ENCODE measurements at regions not wholly inside any gene's neighbourhood (a gene's known extent, or its start where the extent isn't known, plus 50 kb on each side); places are given as distances from the start of the nearest gene placed in this dataset.
"Not testable (repeated sequence)": the region's sequence is repeated elsewhere in the genome, so short reads cannot be mapped to it uniquely, and the experiment has no call there.

- ATAC-seq (no peak), DNase-seq (peak in 1 of 2 donors; percentile 11)
- intact Hi-C loops (cut with DNase I, micrococcal nuclease) = no loop called here
These were observed 775.3 kb upstream of the POM121L12 start for GRCh38 chr7:52260046-52260665.

DNA sequence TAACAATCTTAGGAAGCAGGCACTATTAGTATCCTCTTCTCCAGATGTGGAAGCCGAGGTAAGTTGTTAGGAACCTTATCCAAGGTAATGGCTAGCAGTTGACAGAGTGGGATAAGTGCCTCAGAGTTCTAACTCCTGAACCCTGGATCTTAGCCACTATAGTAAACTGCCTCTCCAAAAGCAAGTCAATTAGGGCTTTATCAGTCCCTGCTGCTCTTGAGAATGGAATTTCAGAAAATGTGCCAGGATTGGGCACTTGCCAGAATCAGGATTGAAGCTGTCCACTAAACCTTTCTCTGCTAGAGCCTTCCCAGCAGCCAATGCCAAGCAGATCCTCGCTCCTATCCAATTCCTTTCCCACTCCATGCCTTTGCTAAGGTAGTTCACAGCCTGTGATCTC is 777.5 kb upstream of the POM121L12 start:
- intact Hi-C loops (cut with DNase I, micrococcal nuclease) = no loop called here
- ATAC-seq (no peak), DNase-seq (no peak)

GRCh38 chr7:52254396-52255010 is 780.9 kb upstream of the POM121L12 start:
- DNase-seq (no peak), ATAC-seq (no peak)
- intact Hi-C loops (cut with DNase I, micrococcal nuclease) = no loop called here

DNA sequence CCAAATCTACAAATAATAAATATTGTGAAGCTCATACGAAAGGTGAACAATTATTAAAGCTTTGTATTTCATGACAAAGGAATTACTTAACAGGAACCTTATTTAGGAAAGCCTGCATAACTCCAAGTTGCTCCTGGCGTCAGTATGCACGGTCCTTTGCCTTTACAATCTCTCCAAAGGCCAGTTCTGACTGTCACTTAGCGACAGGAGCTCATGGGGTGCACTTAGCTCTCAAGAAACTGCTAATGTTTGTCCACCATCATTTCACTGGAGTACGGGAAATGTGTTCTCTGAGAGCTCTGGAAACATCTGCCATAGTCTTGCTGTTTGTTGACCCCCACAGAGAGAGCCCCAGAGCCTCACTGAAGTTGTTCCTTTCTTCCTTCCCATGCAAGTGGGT is 781.5 kb upstream of the POM121L12 start:
- intact Hi-C loops (cut with DNase I, micrococcal nuclease) = no loop called here
- no peak for ATAC-seq
- DNase-seq = no peak

DNA sequence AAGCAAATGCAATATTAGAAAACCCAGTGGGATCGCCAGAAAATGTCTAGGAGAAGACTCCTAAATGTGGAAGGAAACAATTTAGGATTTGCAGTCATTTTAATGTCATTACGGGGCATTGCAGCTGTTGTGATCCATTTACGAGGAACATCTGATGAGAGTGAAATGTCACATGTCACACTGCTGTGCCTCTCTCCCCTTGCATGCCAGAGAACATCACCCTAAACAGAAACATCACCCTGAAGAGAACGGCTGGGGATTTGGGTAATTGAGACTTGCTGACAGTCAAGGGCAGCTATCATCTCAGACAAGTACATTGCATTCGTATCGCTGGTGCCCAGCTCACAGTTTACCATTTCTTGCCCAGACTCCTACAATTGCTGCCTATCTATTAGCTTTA is 785.7 kb upstream of the POM121L12 start:
- DNase-seq = no peak
- ATAC-seq = no peak
- intact Hi-C loops (cut with DNase I, micrococcal nuclease) = no loop called here

GRCh38 chr7:52247518-52247917 is 787.9 kb upstream of the POM121L12 start:
- no peak for DNase-seq
- intact Hi-C loops (cut with DNase I, micrococcal nuclease) = no loop called here

DNA sequence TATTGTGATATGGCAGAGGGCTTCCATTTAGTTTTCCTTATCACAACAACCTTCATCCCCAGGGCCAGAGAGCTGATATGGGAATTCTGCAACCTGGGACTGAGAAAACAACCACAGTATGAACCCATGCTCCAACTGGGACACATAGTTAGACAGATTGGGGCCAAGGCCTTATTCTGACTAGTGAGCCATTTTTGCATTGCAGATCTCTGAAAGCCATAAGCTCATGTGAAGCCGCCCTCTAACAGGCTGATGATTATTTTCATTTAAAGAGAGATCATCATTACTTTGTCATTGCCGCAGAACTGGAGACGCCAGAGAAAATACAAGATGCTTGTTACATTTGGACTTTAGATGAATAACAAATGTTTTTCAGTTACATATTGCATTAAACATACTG is 791.7 kb upstream of the POM121L12 start:
- DNase-seq (no peak), ATAC-seq (no peak)
- intact Hi-C loops (cut with DNase I, micrococcal nuclease) = no loop called here

More at GRCh38 chr7:52247518-52247917, 787.9 kb upstream of the POM121L12 start:
- no peak for ATAC-seq

GRCh38 chr7:52233248-52233647 is 802.2 kb upstream of the POM121L12 start:
- DNase-seq (no peak), ATAC-seq (no peak)
- intact Hi-C loops (cut with DNase I, micrococcal nuclease) = no loop called here

GRCh38 chr7:52211930-52212329 is 823.5 kb upstream of the POM121L12 start:
- no peak for DNase-seq
- ATAC-seq = no peak
- intact Hi-C loops (cut with DNase I, micrococcal nuclease) = no loop called here

GRCh38 chr7:52209614-52210013 is 825.8 kb upstream of the POM121L12 start:
- DNase-seq = no peak
- no peak for ATAC-seq
- intact Hi-C loops (cut with DNase I, micrococcal nuclease) = no loop called here

DNA sequence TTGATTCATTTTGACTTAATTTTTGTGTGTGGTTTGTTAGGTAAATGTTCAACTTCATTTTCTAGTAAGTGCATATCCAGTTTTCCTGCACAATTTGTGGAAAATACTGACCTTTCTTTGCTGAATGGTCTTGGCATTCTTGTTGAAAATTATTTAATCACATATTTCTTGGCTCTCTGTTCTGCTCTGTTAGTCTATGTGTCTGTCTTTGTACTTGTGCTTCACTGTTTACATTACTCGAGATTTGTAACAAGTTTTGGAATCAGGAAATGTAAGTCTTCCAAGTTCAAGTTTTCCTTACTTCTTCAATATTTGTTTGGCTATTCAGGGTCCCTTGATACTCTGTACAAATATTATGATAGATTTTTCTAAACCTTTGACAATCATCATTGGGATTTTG is 838.2 kb upstream of the POM121L12 start:
- intact Hi-C loops (cut with DNase I, micrococcal nuclease) = no loop called here
- DNase-seq (no peak), ATAC-seq (no peak)

- intact Hi-C loops (cut with DNase I, micrococcal nuclease) = no loop called here
These were observed 839.8 kb upstream of the POM121L12 start for GRCh38 chr7:52195664-52196063.

GRCh38 chr7:52189153-52189778 is 846.2 kb upstream of the POM121L12 start:
- intact Hi-C loops (cut with DNase I, micrococcal nuclease) = no loop called here
- DNase-seq (no peak), ATAC-seq (no peak)

More at GRCh38 chr7:52195664-52196063, 839.8 kb upstream of the POM121L12 start:
- ATAC-seq = no peak
- DNase-seq = no peak

DNA sequence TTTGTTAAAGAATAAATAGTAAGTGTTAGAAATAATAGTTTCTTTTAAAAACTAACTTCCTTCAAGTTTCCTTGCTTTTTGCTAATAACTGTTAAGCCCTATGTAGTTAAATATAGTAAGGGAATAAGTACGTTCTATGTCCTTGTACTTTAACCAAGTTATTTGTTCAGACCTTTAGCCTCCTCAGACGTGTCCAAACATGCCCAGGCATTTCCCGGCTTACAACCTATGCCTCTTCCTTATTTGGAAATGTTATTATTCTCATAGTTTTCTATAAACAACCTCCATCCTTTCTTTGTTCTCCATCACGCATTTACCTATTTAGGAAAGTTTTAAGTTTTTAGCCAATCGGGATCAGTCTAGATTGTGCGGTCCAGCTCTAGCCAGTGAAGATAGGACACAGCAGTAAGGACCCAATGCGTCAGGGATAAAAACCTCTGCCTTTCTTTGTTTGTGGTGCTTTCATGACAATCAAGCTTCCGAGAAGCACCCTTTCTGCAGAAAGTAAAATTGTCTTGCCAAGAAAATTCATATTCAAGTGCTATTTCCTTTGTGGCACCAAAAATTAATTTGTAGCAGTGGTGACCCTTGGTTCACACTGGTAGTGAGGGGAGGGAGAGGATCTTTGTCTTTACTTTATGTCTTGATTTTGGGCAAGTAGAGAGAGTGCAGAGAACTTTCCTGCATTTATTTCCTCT is 851.3 kb upstream of the POM121L12 start:
- intact Hi-C loops (cut with DNase I, micrococcal nuclease) = no loop called here
- DNase-seq (no peak), ATAC-seq (no peak)

- DNase-seq (no peak), ATAC-seq (no peak)
- intact Hi-C loops (cut with DNase I, micrococcal nuclease) = no loop called here
These were observed 855.5 kb upstream of the POM121L12 start for GRCh38 chr7:52179934-52180333.

DNA sequence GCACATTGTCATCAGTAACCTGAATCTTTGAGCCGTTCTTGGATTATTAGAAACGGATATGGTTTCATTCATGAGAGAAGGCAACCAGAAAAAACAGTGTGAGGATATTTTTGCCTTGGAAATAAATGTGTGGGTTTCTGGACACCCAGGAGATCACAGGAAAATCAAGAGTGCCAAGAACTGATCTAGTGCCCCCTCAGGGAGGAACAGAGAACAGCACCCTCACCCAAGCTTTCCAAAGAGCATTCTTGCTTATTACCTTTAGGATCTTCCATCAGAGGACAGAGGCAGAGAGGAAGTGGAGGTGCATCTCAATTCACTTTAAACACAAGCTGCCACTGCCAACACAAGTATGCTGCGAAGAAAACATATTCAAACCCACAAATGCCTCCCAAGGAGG is 851.5 kb upstream of the COBL start:
- intact Hi-C loops (cut with DNase I, micrococcal nuclease) = no loop called here
- DNase-seq = no peak
- no peak for ATAC-seq

- intact Hi-C loops (cut with DNase I, micrococcal nuclease) = no loop called here
- ATAC-seq = no peak
These were observed 846.7 kb upstream of the COBL start for GRCh38 chr7:52163311-52163710.

DNA sequence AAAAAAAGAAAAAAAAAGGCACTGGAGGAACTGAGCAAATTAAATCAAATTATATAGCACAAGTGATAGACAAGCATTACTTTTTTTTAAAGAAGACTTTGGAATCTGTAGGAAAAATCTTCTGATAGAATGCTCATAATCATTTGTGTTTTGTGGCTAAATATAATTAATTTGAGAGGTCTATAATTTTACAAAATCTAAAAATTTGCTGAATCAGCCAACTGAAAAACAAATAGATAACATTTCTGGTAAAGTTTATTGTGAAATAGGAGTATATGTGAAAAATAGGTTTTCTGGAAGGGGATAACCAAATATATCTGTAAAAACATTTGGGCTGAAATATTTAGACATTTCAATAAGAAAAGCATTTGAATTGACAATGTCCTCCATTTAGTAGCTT is 844.9 kb upstream of the COBL start:
- DNase-seq = no peak
- intact Hi-C loops (cut with DNase I, micrococcal nuclease) = no loop called here
- ATAC-seq = no peak

More at GRCh38 chr7:52163311-52163710, 846.7 kb upstream of the COBL start:
- no peak for DNase-seq

DNA sequence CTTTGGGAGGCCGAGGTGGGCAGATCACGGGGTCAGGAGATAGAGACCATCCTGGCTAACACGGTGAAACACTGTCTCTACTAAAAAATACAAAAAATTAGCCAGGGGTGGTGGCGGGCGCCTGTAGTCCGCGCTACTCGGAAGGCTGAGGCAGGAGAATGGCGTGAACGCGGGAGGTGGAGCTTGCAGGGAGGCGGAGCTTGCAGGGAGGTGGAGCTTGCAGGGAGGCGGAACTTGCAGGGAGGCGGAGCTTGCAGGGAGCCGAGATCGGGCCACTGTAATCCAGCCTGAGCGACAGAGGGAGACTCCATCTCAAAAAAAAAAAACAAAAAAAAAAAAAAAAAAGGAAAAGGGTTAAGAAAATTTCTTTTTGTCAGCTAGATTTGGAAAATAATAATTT is 842.8 kb upstream of the COBL start:
- DNase-seq; ATAC-seq; intact Hi-C loops (cut with DNase I, micrococcal nuclease): not testable (repeated sequence)

GRCh38 chr7:52154382-52154781 is 837.8 kb upstream of the COBL start:
- DNase-seq = no peak
- no peak for ATAC-seq
- intact Hi-C loops (cut with DNase I, micrococcal nuclease) = no loop called here

Measured in left colon (tissue), 2 donors.